ENCODE measurements at regions not wholly inside any gene's neighbourhood (a gene's known extent, or its start where the extent isn't known, plus 50 kb on each side); places are given as distances from the start of the nearest gene placed in this dataset.
"Not testable (repeated sequence)": the region's sequence is repeated elsewhere in the genome, so short reads cannot be mapped to it uniquely, and the experiment has no call there.

DNA sequence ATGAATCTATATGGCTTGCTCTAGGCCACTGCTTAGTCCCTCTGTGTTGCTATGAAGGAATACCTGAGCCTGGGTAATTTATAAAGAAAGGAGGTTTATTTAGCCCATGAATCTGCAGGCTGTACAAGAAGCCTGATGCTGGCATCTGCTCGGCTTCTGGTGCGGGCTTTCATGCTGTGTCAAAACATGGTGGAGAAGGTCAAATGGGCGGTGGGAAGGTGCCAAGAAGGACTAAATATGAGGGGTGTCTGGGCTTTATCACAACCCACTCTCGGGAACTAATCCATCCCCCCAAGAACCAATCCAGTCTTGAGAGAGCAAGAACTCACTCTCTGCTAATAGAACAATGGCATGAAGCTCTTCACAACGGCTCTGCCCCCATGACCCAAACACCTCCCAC lies 481.6 kb downstream of the EIPR1 start:
- Histone ChIP-seq H3K4me3 (no peak overlapping the region), H3K4me1 (replicated peaks) (no peaks in the 10 kb centered on the region), H3K9me3 (replicated peaks) (peaks cover 10% of the 10 kb centered on the region), H3K27ac (no peak overlapping the region), H3K36me3 (no peaks in the 10 kb centered on the region), H3K27me3 (replicated peaks) (no peaks in the 10 kb centered on the region)
- DNase-seq (ENCODE audit: low read depth in 1 of 2, low spot score in 2 of 2), result no peak

DNA sequence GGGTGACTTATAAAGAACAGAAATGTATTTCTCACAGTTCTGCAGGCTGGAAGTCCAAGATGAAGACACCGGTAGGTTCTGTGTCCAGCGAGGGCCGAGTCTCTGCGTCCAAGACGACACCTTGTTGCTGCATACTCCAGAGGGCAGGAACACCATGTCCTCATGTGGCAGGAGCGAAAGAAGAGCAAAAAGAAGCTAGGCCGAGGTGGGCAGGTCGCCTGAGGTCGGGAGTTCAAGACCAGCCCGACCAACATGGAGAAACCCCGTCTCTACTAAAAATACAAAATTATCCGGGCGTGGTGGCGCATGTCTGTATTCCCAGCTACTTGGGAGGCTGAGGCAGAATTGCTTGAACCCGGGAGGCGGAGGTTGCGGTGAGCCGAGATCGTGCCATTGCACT lies 483.6 kb downstream of the EIPR1 start:
- not testable (repeated sequence) for H3K36me3 ChIP-seq; H3K27ac ChIP-seq; H3K4me3 ChIP-seq; H3K4me1 ChIP-seq (replicated peaks); H3K27me3 ChIP-seq (replicated peaks)
- peaks cover 10% of the 10 kb centered on the region for H3K9me3 ChIP-seq (replicated peaks)
- peak in 1 of 2 experiments; percentile 18 for DNase-seq (ENCODE audit: low read depth in 1 of 2, low spot score in 2 of 2)

DNA sequence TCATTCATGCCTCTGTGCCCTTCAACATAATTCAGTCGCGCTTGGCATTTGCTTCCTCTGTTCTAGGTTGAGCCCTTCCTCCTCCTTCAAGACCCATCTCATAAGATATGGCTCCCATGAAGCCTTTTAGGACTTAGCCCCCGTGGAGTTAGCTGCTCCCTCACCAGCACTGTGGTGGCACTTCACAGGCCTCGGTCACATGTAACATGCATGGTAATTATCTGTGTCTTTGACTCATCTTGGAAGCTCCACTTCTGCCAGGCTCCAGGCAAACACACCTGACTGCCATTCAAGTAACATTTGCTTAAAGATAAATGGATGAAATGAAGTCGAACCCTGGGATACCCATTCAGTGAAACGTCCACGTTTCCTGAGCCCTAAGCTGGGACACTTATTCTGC lies 484.7 kb downstream of the EIPR1 start:
- Histone ChIP-seq H3K4me3 (no peak overlapping the region), H3K36me3 (no peaks in the 10 kb centered on the region), H3K27me3 (replicated peaks) (no peaks in the 10 kb centered on the region), H3K9me3 (replicated peaks) (peaks cover 7% of the 10 kb centered on the region), H3K27ac (no peak overlapping the region), H3K4me1 (replicated peaks) (no peaks in the 10 kb centered on the region)
- DNase-seq (ENCODE audit: low read depth in 1 of 2, low spot score in 2 of 2), result peak in 1 of 2 experiments; percentile 3

DNA sequence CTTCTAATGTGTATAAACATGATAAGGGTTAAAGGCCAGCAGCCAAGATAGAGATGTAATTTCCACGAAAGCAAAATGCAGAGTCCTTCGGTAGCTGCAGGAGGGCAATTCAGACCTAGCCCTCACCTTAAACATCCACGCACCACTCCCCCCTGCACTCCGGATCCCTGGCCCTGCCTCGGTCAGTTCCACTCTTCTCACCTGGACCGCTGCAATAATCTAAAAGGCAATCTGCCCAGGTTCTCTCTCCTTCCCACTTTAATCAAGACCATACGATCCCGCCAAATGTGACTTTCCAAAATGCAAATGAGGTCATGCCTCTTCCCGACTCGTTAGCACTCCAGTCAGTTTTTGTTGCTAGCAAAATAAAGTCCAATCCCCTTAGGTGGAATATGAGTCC lies 485.2 kb downstream of the EIPR1 start:
- no peak overlapping the region for H3K27ac ChIP-seq

DNA sequence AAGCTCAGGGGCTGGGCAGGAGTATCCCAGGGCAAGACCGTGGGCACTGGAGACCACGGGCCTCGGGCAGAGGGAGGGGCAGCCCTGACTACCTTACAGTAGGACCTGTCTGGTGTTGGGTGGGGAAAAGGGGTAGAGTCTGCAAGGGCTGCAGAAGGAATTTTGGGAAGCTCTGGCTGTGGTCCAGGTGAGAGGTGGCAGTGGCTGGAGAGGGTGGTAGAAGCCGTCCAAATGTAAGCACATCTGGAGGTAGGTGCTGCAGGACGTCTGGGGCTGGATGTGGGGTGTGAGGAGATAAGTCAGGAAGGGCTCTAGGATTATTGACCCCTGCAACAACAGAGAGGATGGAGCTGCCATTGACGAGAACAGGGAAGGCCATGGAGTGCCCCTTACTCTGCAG lies 486.7 kb downstream of the EIPR1 start:
- no peak for DNase-seq (ENCODE audit: low read depth in 1 of 2, low spot score in 2 of 2)
- H3K27me3 ChIP-seq (replicated peaks), result no peaks in the 10 kb centered on the region
- no peaks in the 10 kb centered on the region for H3K36me3 ChIP-seq
- no peak overlapping the region for H3K27ac ChIP-seq
- H3K4me1 ChIP-seq (replicated peaks), result no peaks in the 10 kb centered on the region
- H3K9me3 ChIP-seq (replicated peaks), result peaks cover 7% of the 10 kb centered on the region
- H3K4me3 ChIP-seq, result no peak overlapping the region

More for the DNA sequence above, 485.2 kb downstream of the EIPR1 start:
- DNase-seq (ENCODE audit: low read depth in 1 of 2, low spot score in 2 of 2), result peak in 1 of 2 experiments; percentile 26
- Histone ChIP-seq H3K4me3 (no peak overlapping the region), H3K4me1 (replicated peaks) (no peaks in the 10 kb centered on the region), H3K27me3 (replicated peaks) (no peaks in the 10 kb centered on the region), H3K36me3 (no peaks in the 10 kb centered on the region), H3K9me3 (replicated peaks) (peaks cover 7% of the 10 kb centered on the region)

DNA sequence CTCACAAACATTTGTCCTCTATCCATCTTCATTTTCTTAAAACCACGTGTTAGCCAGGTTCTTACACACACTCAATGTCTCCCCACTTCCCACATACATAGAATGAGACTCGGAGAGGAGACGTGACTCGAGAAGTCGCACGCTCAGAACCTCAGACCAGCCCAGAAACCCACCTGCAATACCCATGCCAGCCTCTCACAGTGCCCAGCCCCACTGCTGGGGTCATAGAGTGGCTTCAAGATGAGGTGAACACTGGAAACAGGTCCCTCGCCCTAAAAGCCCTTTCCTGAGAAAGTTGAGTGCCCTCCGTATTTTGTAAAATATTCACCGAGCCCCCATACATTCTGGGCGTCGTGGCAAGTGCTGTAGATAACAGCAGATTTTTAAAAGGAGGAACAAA lies 487.4 kb downstream of the EIPR1 start:
- no peak overlapping the region for H3K27ac ChIP-seq
- H3K4me1 ChIP-seq (replicated peaks), result no peaks in the 10 kb centered on the region
- H3K36me3 ChIP-seq, result no peaks in the 10 kb centered on the region
- H3K9me3 ChIP-seq (replicated peaks), result peaks cover 2% of the 10 kb centered on the region
- H3K4me3 ChIP-seq, result no peak overlapping the region
- no peaks in the 10 kb centered on the region for H3K27me3 ChIP-seq (replicated peaks)
- no peak for DNase-seq (ENCODE audit: low read depth in 1 of 2, low spot score in 2 of 2)

DNA sequence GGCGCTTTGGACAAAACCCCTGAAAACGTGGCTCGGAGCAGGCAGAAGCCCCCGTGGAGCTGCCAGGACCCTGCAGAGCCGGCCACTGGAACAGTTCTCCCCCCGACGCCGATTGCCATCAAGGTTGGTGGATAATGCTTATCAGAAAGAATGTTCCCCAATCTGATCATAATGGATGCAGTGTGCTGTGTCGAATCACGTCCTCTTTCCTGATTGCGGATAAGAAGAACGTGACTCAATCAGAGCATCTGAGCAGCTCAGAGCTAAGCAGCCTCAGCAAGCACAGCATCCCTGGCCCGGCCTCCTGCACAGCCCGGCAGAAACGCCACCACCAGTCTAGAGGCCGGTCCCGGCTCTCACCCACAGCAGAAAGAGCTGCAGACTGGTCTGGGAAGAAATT lies 488.0 kb downstream of the EIPR1 start:
- no peaks in the 10 kb centered on the region for H3K4me1 ChIP-seq (replicated peaks)
- no peak for DNase-seq (ENCODE audit: low read depth in 1 of 2, low spot score in 2 of 2)
- no peaks in the 10 kb centered on the region for H3K27me3 ChIP-seq (replicated peaks)
- no peaks in the 10 kb centered on the region; the same call in none of the 2 replicates for H3K9me3 ChIP-seq (replicated peaks)
- no peaks in the 10 kb centered on the region for H3K36me3 ChIP-seq
- no peak overlapping the region for H3K4me3 ChIP-seq
- no peak overlapping the region for H3K27ac ChIP-seq

DNA sequence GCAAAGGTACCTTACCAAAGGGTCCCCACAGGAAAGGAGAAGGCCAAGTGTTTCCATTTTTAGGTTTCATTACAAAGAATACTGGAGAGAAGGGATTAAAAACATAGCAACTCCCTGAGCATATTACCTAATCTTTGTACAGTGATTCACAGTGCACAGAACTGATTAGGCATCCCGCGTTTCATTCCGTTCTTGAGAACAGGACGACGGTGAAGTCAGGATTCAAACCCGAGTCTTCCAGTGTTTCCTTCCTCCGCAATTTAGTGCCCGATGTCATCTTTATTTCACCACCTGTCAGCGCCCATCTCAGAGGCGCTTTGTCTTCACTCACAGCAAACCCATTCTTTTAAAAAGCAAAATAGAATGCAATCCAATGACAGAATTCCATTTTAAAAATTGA lies 488.5 kb downstream of the EIPR1 start:
- Histone ChIP-seq H3K27ac (no peak overlapping the region), H3K9me3 (replicated peaks) (no peaks in the 10 kb centered on the region; the same call in none of the 2 replicates), H3K4me1 (replicated peaks) (no peaks in the 10 kb centered on the region), H3K4me3 (no peak overlapping the region), H3K36me3 (no peaks in the 10 kb centered on the region), H3K27me3 (replicated peaks) (no peaks in the 10 kb centered on the region)
- no peak for DNase-seq (ENCODE audit: low read depth in 1 of 2, low spot score in 2 of 2)

DNA sequence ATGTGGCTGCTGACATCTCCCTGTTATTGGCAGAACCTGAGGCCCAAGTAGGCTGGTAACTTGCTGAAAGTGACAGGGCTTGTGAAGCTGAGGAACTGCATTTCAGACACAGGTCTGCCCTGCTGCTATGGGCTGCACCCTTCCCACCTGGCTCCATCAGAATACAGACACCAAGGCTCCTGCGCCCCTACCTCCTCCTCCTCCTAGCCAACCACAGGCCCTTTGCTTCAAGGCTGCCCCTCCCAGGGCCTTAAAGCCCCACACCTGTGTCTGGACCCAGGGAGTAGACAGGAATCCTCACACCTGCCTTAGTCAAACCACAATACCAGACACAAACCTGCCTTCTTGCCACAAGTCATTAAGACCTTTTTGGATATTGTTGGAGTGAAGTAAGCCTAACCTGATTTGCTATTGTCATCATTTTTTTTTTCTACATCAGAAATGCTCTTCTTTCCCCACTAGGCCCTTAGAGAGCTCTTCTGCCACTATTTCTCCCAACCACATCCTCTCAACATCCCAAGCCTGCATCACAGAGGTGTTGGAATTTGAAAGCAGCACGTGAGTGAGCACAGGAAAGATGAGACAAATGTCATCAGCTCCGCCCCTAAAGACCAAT lies 489.7 kb downstream of the EIPR1 start:
- no peak for DNase-seq (ENCODE audit: low read depth in 1 of 2, low spot score in 2 of 2)
- H3K27me3 ChIP-seq (replicated peaks), result no peaks in the 10 kb centered on the region
- no peaks in the 10 kb centered on the region for H3K4me1 ChIP-seq (replicated peaks)
- no peak overlapping the region for H3K27ac ChIP-seq
- H3K9me3 ChIP-seq (replicated peaks), result peaks cover 3% of the 10 kb centered on the region
- H3K4me3 ChIP-seq, result no peak overlapping the region
- H3K36me3 ChIP-seq, result no peaks in the 10 kb centered on the region

DNA sequence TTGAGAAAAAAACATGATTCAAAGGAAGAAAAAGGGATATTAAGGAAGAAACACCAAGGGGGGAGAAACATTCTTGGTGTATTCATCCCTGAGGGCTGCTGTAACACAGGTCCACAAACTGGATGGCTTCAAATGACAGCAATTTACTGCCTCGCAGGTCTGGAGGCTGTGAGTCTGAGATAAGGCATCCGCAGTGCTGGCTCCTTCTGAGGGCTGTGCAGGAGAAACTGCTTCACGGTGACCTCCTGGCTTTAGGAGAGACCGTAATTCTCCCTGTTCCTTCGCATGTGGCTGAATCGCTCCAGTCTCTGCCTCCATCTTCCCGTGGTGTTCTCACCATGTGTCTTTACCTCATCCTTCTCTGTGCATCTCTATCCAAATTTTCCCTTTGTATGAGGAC lies 490.7 kb downstream of the EIPR1 start:
- H3K4me3 ChIP-seq, result no peak overlapping the region
- no peaks in the 10 kb centered on the region for H3K27me3 ChIP-seq (replicated peaks)
- no peak overlapping the region for H3K27ac ChIP-seq
- DNase-seq (ENCODE audit: low read depth in 1 of 2, low spot score in 2 of 2), result no peak
- no peaks in the 10 kb centered on the region for H3K4me1 ChIP-seq (replicated peaks)
- H3K9me3 ChIP-seq (replicated peaks), result peaks cover 3% of the 10 kb centered on the region; the same call in 1 of the 2 replicates
- no peaks in the 10 kb centered on the region for H3K36me3 ChIP-seq

DNA sequence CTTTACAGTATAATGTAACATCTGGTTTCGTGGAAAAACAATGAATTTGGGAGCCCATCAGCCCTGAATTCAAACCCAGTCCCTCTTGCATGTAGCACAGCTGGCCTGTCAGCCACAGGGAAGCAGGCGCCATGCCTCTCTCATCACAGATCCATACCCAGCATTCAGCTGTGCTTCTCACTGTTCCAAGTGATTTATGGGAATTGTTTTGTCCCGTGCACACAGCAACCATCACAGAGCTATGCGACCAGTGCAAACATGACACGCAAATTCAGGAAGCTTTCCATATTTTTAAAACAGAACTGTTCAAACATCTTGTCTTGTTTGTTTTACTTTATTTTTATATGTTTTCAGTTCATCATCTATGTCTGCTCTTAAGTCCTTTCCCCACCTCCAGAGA lies 496.1 kb downstream of the EIPR1 start:
- no peak for DNase-seq (ENCODE audit: low read depth in 1 of 2, low spot score in 2 of 2)
- Histone ChIP-seq H3K4me3 (no peak overlapping the region), H3K27ac (no peak overlapping the region), H3K36me3 (no peaks in the 10 kb centered on the region), H3K9me3 (replicated peaks) (peaks cover 3% of the 10 kb centered on the region; the same call in 1 of the 2 replicates), H3K27me3 (replicated peaks) (no peaks in the 10 kb centered on the region), H3K4me1 (replicated peaks) (no peaks in the 10 kb centered on the region)

DNA sequence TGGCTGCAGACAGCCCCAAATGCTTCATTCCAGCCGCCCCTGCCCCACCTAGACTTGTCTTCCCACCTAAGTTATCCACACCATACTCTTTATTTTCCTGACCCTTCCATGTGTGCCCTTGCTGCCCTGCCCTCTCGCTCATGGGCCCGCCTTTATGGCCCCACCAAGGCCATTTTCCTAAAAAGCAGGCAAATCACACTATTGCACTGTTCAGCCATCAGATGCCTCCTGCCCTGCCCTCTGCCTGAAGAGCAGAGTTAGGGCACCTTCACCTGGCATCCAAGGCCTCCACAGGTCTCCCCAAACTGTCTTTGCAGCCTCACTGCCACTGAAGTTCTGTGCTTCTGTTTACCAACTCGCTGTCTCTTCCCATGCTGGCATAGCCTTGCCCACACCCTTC lies 496.7 kb downstream of the EIPR1 start:
- Histone ChIP-seq H3K4me3 (no peak overlapping the region), H3K27ac (no peak overlapping the region), H3K36me3 (no peaks in the 10 kb centered on the region), H3K9me3 (replicated peaks) (peaks cover 3% of the 10 kb centered on the region; the same call in 1 of the 2 replicates), H3K4me1 (replicated peaks) (no peaks in the 10 kb centered on the region), H3K27me3 (replicated peaks) (no peaks in the 10 kb centered on the region)
- DNase-seq (ENCODE audit: low read depth in 1 of 2, low spot score in 2 of 2), result no peak

DNA sequence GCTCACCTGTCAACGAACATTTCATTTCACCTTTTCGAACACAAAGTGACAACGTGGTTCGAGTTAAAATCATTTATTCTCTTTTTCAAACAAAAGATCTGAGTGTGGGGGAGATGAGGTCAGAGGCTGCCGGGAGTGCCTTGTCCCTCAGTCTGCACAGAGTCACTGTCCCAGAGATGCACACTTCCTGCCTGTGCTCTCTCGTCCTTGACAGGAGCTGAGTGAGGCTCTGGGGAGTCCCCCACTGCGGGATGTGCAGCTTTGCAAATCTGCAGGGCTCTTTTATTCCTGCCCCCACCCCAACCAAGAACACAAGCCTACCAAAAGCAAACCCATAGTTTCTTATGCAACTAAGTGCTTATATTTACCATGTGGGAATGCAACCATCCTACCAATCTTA lies 497.8 kb downstream of the EIPR1 start:
- Histone ChIP-seq H3K27me3 (replicated peaks) (no peaks in the 10 kb centered on the region), H3K4me1 (replicated peaks) (no peaks in the 10 kb centered on the region), H3K36me3 (no peaks in the 10 kb centered on the region), H3K4me3 (no peak overlapping the region), H3K27ac (no peak overlapping the region), H3K9me3 (replicated peaks) (peaks cover 8% of the 10 kb centered on the region; the same call in 1 of the 2 replicates)
- no peak for DNase-seq (ENCODE audit: low read depth in 1 of 2, low spot score in 2 of 2)

DNA sequence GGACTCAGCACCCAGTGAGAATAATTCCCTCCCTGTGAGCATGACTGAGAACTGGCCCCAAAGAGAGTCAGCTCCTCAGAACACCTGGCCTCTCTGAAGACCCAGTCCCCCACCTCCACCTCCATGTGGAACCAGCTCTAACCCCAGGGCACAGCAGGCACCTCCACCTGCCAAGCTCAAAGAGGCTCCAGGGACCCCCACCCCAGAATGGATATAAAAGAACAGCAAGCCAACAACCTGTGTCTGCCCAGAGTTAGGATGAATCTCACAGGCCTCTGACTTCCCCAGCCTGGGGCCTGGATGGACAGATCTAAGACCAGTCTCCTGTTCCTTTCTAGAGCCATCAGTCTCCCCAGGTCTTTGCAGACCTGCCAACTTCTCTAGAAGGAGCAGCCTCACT lies 498.5 kb downstream of the EIPR1 start:
- Histone ChIP-seq H3K27ac (no peak overlapping the region), H3K9me3 (replicated peaks) (peaks cover 11% of the 10 kb centered on the region), H3K4me1 (replicated peaks) (no peaks in the 10 kb centered on the region), H3K36me3 (no peaks in the 10 kb centered on the region), H3K27me3 (replicated peaks) (no peaks in the 10 kb centered on the region), H3K4me3 (no peak overlapping the region)
- DNase-seq (ENCODE audit: low read depth in 1 of 2, low spot score in 2 of 2), result no peak

DNA sequence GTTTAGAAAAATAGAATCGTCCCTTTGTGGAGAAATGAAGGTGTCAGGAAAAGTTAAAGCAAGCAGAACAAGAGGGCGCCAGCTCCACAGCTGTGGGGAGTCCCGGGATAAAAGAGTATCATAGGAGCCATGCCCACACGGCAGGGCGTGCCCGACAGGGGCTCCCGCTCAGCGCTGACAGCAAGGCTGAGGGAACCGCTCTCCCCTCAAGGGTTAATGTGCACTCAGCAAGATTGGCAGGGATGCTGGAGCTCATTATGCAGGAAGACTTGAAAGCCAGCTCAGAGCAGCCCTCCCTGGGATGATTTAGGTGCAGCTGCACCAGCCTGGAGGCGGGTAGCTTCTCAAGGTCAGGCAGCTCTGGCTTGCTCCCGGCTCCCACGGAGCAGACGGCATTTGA lies 500.2 kb downstream of the EIPR1 start:
- H3K9me3 ChIP-seq (replicated peaks), result peaks cover 10% of the 10 kb centered on the region
- no peak overlapping the region for H3K27ac ChIP-seq
- no peaks in the 10 kb centered on the region for H3K27me3 ChIP-seq (replicated peaks)
- no peaks in the 10 kb centered on the region for H3K36me3 ChIP-seq
- no peak for DNase-seq (ENCODE audit: low read depth in 1 of 2, low spot score in 2 of 2)
- no peak overlapping the region for H3K4me3 ChIP-seq
- no peaks in the 10 kb centered on the region for H3K4me1 ChIP-seq (replicated peaks)
